ENCODE measurements at regions not wholly inside any gene's neighbourhood (a gene's known extent, or its start where the extent isn't known, plus 50 kb on each side); places are given as distances from the start of the nearest gene placed in this dataset.
"Not testable (repeated sequence)": the region's sequence is repeated elsewhere in the genome, so short reads cannot be mapped to it uniquely, and the experiment has no call there.

GRCh38 chr17:53316988-53317387 is 505.7 kb upstream of the KIF2B start:
- no peak for FAIRE-seq

- no peak for FAIRE-seq
Observed at GRCh38 chr17:53316073-53316472, 506.7 kb upstream of the KIF2B start.

GRCh38 chr17:53314521-53314920 is 508.2 kb upstream of the KIF2B start:
- FAIRE-seq: no peak

GRCh38 chr17:53313746-53314145 is 509.0 kb upstream of the KIF2B start:
- no peak for FAIRE-seq

GRCh38 chr17:53278466-53278865 is 544.3 kb upstream of the KIF2B start:
- FAIRE-seq: no peak

- no peak for FAIRE-seq
Observed at GRCh38 chr17:53273126-53273525, 549.6 kb upstream of the KIF2B start.

- no peak for FAIRE-seq
Observed at GRCh38 chr17:53270936-53271335, 551.8 kb upstream of the KIF2B start.

- FAIRE-seq: no peak
Observed at GRCh38 chr17:53264730-53265129, 558.0 kb upstream of the KIF2B start.

GRCh38 chr17:53253956-53254597 is 568.6 kb upstream of the KIF2B start:
- no peak for FAIRE-seq

GRCh38 chr17:53249036-53249435 is 573.7 kb upstream of the KIF2B start:
- no peak for FAIRE-seq

- no peak for FAIRE-seq
Observed at GRCh38 chr17:53234138-53234537, 588.6 kb upstream of the KIF2B start.

- FAIRE-seq: no peak
Observed at GRCh38 chr17:53227514-53227913, 595.2 kb upstream of the KIF2B start.

- no peak for FAIRE-seq
Observed at GRCh38 chr17:53227111-53227510, 595.6 kb upstream of the KIF2B start.

GRCh38 chr17:53219821-53220220 is 602.9 kb upstream of the KIF2B start:
- no peak for FAIRE-seq

- no peak for FAIRE-seq
Observed at GRCh38 chr17:53218723-53219122, 604.0 kb upstream of the KIF2B start.

- FAIRE-seq: no peak
Observed at GRCh38 chr17:53217311-53217710, 605.4 kb upstream of the KIF2B start.

GRCh38 chr17:53208935-53209334 is 613.8 kb upstream of the KIF2B start:
- FAIRE-seq: not testable (repeated sequence)

GRCh38 chr17:53193044-53193443 is 629.7 kb upstream of the KIF2B start:
- FAIRE-seq: no peak

- FAIRE-seq: no peak
Observed at GRCh38 chr17:53191878-53192277, 630.8 kb upstream of the KIF2B start.

- no peak for FAIRE-seq
Observed at GRCh38 chr17:53186001-53186400, 636.7 kb upstream of the KIF2B start.

GRCh38 chr17:53176629-53177028 is 646.1 kb upstream of the KIF2B start:
- no peak for FAIRE-seq

- no peak for FAIRE-seq
Observed at GRCh38 chr17:53168413-53168812, 654.3 kb upstream of the KIF2B start.

GRCh38 chr17:53166731-53167130 is 656.0 kb upstream of the KIF2B start:
- no peak for FAIRE-seq

- FAIRE-seq: peak; percentile 52
Observed at GRCh38 chr17:53150101-53150698, 672.5 kb upstream of the KIF2B start.

GRCh38 chr17:53149316-53149715 is 673.4 kb upstream of the KIF2B start:
- no peak for FAIRE-seq
